GM19328 (cell line): ENCODE measurements at regions not wholly inside any gene's neighbourhood (a gene's known extent, or its start where the extent isn't known, plus 50 kb on each side); places are given as distances from the start of the nearest gene placed in this dataset.
"Not testable (repeated sequence)": the region's sequence is repeated elsewhere in the genome, so short reads cannot be mapped to it uniquely, and the experiment has no call there.

Experiments used
- ATAC-seq: cut with Tn5 transposase; IDR thresholded peaks from one replicate; pipeline ENCODE4 v1.9.1; 2021; ENCODE audit warnings: mild to moderate bottlenecking, moderate library complexity; ENCODE audit not compliant: unreplicated experiment

DNA sequence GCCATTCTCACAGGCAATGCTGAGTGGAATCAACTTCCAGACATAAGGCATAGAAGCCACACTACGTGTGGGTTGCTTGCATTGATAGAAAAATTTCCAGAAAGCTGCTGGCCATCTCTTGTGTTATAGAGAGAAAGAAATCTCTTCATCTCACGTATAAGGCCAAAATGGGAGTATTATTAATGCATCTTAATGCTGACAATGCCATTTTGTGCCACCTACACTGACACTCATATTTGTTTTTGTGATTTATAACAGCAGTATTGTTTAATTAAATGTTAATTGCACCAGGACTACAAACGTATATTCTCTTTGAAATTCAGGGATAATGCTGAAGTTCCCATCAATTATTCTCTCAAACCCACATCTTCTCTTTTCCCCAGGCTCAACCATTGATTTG is 56.1 kb upstream of the TMEM132D start:
- no peak for ATAC-seq

DNA sequence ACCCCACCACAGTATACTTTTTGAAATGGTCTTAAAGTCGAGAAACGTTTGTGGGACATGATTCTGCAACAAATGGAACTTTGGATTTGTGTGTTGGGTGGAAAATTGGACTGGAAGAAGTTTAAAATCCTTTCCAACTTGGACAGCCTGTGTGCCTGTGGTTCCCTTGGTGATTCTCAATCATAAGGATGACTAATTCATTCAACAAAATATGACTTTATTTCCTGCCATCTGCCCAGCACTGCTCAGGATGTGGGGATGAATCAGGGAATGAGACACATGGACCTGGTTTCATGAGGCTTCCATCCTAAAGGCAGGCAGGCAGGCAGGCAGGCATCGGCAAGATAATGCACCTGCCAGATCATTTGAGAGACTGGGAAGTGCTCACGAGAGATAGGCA is 57.3 kb upstream of the TMEM132D start:
- ATAC-seq = no peak

DNA sequence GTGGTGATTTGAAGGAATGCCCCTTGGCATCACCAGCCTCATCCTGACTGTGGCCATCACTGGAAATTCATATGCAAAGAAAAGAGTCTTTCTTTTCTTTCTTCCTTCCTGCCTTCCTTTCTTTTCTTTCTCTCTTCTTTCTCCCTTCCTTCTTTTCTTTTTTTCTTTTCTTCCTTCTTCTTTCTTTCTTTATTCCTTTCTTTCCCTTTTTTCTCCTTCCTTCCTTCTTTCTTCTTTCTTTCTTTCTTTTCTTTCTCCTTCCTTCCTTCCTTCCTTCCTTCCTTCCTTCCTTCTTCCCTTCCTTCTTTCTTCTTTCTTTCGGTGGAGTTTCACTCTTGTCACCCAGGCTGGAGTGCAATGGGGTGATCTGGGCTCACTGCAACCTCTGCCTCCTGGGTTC is 58.0 kb upstream of the TMEM132D start:
- ATAC-seq = no peak

DNA sequence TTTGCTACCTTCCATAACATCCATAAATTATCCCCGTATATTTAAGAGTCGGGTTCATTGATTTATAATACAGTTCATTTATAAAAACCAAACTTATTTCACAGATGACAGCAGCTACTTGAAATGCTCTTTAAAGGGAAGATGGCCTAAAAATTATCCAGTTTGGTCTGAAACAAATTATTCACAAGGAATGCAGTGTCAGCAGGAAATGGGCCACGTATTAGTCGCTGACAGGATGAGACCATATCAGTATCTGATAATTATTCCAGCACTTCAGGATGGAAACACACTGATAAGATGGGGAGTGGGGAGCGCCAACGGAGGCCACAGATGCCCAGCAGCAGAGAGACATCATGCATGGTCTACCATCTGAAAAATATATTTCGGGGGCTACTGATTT is 60.5 kb upstream of the TMEM132D start:
- no peak for ATAC-seq

DNA sequence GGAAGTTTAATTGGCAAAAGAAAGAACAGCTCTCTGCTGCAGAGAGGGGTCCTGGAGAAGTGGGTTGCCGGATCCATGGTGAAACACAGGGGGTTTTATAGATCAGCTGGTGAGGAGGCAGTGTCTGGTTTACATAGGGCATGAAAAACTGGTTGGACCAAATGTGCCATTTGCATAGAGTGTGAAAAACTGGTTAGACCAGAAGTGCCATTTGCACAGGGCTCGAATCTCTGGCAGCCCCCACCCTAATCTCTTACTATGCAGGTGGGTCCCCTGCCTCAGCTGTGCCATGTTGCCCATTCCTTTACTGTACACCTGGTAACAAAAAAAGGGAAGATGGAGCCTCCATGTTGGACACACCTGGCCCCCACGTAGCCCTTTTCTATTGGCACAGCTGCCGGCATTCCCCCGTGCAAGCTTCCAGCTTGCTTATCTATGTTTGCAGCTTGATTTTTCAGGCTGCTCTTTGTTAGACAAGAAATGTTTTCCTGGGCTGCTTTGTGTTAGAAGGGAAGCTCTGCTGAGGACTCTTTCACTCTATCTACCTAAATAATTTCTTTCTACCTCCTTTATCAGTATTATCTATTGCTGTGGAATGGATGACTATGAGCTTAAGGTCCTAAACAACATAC is 61.1 kb upstream of the TMEM132D start:
- no peak for ATAC-seq

DNA sequence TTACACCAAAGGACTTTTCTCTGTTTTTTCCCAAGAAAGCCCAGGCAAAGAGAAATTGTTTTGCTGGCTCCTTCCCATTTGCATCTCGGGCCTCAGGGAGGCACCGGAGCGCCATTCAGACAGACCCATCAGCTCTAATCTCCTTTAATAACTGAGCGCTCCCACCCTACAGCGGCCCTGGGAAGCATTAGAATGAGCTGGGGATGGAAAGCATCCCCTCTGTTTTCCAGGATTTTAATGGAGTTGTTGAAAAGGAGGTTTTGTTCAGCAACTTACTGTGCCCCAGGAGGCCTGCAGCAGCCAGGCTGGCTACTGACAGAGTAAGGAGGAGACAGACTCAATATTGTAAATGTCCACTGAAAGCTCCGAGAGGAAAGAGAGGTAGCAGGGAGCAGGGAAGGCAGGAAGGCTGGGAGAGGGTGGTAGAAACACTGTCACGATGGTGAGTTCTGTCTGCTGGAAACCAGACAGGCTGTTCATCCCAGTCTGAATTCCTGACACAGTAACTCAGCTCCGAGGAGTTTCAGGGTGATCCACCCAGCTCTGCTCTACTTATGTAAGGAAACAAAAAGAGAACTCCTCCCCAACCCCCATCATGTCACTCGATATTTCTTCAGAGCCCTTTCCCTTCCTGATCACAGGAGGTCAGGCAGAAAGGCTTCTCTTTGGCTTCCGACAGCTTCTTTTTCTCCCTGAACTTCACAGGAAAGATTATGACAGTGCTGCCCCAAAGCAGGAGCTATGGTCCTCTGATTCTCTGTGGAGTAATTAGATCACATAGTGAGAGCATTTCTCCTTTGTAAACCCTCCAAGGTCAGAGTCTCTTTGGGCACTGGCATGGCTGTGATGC is 62.5 kb upstream of the TMEM132D start:
- ATAC-seq = no peak

DNA sequence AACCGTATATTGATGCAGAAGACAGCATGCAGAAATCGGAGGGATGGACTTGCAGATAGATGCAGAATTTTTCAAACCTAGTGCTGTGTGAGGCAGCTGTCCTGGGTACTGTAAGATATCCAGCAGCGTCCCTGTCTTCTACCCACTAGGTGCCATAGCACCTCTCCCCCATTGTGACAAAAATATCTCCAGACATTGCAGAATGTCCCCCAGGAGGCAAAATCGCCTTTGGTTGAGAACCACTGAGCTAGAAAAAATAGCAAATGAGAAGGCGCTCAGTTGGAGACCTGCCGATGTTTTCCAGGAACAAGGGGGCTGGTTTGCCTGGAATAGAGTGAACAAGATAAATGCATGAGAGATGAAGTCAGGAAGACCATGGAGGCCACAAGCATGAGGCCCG is 67.9 kb upstream of the TMEM132D start:
- ATAC-seq = no peak

DNA sequence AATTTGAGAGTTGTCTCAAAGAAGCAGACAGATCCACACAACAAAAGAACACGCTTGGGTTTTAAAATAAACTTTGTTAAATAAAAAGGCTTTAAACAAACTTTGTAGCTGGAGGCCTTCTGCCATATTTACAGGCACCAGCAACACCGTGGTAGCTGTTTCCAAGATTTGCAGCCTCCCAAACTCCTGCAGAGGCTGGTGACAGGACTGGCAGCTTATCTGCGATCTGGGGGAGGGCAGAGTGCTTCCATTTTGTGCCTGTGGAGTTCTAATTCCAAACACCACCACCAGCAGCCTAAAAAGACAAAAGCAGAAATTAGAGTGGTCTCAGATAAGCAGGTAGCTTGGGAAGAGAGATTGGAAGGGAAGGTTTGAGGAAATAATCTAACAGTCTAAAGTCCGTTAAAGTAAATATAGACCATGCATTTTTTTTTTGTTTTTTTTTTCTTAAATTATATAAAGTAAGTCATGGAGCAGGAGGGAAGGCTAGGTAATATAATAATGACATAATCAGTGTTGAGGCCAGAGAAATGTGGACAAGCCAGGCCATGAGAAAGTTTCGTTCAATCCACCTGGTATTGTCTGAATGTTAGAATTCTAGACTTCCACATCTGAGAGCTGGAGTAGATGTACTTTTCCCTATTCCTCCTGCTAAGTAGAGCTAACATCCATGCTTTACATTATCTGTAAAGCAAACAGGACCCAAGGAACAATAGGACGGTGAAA is 69.6 kb upstream of the TMEM132D start:
- no peak for ATAC-seq

DNA sequence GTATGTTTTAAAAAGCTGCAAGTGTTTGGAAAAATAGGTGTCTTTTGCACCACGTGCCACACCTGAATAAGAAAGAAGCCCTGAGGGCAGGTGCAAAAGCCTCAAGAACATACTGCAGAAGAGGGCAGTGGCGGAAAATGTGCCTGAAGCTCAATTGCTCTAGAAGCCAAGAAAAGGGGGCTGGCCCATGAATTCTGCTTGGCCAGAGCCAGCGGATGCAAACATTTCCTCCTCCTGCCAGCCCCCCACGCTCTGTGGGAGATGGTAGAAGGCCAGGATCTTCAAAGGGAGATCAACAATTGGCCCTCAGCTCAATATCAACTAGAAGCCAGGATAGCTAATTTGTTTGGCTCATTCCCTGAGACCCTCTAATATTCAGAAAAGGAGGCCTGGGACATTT is 80.3 kb upstream of the TMEM132D start:
- ATAC-seq = no peak

DNA sequence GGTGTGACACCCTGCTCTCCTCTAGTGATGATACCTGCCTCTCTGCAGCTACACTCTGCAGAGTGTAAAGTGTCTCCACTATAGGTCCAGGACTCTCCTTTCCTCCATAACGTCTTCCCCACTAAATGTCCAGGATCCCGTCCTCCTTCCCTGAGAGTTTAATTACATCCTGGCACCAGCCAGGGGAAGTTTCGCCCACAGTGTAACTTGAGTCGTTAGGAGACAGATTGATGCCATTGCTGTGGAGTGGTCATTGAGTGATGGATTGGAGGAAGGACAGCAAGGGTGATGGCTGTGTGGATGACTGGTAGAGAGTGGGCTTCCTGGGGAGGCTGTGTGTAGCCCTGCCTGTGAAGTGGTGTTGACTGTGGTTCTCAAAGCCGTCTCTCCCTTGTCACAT is 84.0 kb upstream of the TMEM132D start:
- ATAC-seq = no peak

DNA sequence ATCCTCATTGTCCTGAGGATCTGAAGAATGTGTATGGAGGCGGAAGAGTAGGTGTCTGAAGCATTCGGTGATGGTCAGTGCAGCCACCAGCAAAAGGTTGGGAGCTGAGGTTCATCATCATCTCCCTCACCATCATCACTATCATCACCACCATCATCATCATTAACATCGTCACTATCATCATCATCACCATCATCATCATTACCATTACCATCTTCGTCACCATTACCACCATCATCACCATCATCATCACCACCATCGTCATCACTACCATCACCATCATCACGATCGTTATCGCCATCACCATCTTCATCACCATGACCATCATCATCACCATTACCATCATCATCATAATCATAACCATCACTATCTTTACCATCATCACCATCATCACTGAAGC is 90.8 kb upstream of the TMEM132D start:
- no peak for ATAC-seq

DNA sequence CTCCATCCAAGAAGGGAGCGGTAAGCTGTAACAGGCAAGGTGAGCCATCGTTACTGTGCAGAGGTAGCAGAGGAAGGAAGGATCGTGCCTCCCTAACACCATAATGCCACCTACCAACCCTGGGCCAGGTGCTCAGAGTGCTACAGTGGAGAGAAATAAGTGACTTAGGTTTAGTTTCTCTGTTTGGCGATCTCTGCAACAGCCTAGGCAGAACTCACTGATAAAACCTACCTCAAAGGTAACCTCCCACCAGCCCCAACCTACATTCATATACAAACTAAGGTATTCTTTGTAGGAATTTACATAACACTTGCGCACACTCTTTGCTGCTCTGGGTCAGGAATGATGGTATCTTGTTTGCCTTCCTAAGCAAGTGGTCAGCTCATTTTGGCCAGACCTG is 93.4 kb upstream of the TMEM132D start:
- ATAC-seq = no peak

DNA sequence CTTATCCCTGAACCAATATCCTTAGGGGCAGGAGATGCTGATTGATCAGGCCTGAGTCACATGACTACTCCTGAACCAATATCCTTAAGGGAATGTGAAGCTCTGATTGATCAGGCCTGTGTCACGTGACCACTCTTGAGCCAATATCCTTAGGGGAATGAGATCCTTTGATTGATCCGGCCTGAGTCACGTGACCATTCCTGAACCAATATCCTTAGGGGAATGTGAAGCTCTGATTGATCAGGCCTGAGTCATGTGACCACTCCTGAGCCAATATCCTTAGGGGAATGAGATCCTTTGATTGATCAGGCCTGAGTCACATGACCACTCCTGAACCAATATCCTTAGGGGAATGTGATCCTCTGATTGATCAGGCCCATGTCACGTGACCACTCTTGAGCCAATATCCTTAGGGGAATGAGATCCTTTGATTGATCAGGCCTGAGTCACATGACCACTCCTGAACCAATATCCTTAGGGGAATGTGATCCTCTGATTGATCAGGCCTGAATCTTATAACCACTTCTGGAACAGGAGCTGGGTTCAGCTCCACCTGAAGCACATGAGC is 100.6 kb upstream of the TMEM132D start:
- ATAC-seq = not testable (repeated sequence)

DNA sequence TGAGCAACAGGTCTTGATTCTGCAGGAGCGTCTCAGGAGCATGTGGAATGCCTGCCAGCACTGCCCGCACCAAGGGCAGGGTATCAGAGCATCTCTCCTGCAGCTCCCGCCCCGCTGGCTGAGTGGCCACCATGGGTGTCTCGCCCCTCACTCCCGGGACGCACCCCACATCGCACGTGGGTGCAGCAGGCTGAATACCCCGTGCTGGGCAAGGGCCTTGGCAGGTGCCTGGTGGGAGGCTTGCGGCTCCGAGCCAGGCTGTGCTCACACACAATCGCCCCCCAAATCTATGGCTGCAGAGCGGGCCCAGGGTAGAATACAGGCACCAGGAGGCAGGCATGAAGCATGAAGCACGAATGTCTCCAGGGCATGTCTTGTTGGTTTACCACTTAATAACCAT is 103.9 kb upstream of the TMEM132D start:
- no peak for ATAC-seq

DNA sequence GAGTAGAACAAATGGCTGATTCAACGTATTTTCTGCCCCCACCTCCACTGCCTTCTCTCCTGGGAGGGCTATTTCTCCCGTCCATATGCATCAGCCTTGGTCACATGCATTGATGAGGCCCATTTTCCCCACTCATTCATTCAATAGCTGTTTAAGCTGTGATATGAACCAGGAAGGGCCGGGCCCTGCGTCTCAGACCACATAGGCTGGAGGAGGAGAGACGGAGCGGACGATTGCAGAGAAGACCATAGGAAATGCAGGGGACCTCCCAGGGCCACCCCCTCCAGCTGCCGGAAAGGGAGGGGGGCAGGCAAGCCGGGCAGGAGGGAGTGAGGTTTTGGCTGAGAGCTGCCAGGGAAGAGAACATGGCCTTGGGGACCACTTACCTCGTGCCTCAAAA is 104.4 kb upstream of the TMEM132D start:
- no peak for ATAC-seq

DNA sequence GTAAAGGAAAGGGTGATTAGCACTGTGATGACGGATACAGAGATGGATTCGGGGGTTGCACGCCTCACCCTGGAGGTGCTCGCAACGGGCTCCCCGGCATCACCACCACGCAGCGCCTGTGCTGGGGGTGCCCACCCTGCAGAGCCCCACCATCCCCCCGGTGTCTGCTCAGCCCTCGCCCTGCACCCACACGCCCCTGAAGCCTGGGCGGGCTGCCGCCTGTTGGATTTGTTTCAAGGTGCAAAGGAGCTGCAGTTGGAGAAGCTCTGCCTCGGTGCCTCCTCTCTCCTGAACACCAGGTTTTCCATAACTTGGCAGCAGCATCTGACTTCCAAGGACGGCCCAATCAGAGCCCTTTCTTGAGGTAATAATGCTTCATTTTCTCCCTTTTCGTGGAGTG is 106.1 kb upstream of the TMEM132D start:
- ATAC-seq = no peak

DNA sequence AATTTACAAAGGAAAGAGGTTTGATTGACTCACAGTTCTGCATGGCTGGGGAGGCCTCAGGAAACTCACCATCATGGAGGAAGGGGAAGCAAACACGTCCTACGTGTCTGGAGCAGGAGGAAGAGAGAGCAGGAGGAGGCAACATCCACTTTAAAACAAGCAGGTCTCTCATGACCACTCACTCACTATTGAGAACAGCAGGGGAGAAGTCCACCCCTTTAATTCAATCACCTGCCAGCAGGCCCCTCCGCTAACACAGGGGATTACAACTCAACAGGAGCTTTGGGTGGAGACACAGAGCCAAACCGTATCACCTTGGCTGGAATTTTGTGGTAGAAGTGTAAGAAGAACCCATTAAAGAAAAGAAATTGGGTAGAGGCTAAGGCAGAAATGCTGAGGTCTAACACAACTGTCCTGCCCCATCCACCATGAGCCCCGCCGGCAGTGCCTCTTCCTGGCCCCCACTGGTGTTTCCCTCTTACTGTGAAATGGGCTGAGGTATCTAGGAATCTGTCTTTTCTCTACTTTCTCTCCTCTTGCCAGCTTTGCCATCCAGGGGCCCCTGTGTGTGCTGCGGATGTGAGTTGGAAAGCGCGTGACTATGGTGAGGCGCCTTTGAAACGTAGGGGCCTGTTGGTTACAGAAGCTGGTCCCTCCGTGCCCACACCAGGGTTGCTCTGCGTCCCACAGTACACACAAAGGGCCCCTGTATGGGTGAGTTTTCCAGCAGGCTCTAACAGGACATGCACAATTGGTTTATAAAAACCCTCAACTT is 108.0 kb upstream of the TMEM132D start:
- no peak for ATAC-seq

DNA sequence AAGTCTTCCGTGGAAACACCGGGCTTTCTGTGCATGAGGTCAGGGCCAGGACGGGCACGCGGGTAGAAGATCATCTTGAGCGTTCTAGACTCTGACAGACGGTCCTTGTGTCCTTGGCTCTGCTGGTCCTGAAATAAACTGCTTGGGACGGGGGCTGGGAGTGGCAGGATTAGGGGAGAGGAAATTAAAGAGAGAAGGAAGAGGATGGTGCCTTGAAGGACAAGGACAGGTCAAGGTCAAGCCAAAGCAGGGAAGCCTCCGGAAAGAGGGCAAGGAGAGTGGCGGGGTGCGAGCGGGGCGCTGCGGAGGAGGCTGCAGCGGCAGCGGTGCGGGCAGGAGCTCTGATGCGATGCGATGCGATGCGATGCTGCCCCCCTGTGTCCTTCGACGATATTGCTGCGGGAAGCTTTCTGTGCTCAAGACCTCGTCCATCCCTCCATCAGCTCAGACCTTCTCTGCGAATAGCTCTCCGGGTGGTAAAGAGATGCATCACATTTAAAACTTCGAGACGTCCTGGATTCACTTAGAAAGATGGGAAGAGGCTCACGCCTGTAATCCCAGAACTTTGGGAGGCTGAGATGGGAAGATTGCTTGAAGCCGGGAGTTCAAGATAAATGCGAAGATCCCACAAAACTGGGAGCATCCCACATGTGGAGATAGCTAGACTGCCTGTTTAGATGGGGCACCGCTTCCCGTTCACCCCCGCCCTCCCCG is 110.1 kb upstream of the TMEM132D start:
- ATAC-seq = no peak

DNA sequence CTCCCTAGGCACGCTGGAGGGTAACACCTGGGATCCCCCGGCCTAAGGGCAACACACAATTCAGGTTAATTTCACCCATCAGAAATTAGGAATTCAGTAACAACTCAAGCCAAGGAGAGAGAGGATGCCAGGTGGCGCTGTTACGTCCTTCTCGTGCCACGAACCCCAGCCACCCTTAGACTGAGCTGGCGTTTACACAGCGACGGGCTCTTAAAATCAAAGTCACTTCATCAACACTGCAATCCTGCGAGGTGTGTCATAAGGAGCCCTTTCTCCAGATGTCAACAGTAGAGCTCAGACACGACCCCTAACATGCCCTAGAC is 110.6 kb upstream of the TMEM132D start:
- no peak for ATAC-seq

DNA sequence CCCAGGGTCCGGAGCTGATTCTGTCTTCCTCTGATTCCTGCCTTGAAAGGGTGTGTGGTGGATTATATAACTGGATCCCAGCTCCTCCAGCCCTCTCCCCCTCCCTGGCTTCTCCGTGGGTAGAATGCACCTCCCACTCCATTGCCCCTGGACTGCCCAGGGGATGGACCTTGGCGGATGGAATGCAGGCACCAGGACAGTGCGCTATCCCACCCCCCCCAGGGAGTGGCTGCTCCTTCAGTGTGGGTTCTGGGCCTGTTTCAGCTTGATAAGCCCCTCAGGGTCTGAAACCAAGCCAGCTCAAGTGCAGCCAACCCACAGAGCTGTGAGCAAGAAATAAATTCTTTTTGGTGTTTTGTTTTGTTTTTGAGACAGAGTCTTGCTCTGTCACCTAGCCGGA is 112.4 kb upstream of the TMEM132D start:
- ATAC-seq = no peak
